IPS-NIHi11 (cell line): ENCODE measurements at regions not wholly inside any gene's neighbourhood (a gene's known extent, or its start where the extent isn't known, plus 50 kb on each side); places are given as distances from the start of the nearest gene placed in this dataset.
"Not testable (repeated sequence)": the region's sequence is repeated elsewhere in the genome, so short reads cannot be mapped to it uniquely, and the experiment has no call there.

Experiments
- DNase-seq: peaks from one replicate; pipeline ENCODE4 v3.0.0; 2012; ENCODE audit warnings: mixed read lengths, low spot score

GRCh38 chr1:209173796-209174195 lies 409.7 kb upstream of the CAMK1G start:
- not testable (repeated sequence) for DNase-seq

DNA sequence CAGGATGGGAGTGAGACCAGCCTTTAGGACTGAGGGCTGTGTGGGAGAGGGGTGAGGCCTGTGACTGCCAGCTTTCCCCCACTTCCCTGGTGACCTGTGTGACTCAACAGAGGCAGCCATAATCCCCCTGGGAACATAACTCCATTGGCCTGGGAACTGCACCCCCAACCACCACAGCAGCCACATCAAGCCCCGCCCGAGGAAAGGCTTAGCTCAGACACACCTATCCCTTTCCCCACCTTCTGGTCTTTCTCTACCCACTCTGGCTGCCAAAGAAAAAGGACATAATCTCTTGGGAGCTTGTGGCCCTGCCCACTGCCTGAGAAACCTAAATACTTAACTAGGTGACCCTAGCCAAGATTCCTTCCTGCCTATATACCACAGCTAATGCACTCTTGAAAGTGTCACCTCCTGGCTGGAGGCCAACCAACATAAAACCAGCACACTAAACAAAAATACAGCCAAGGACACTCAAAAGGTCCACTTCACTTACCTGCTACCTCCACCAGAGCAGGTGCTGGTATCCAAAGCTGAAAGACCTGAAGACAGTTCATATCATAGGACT lies 406.6 kb upstream of the CAMK1G start:
- DNase-seq, result no peak

GRCh38 chr1:209183195-209183594 lies 400.3 kb upstream of the CAMK1G start:
- DNase-seq, result no peak

DNA sequence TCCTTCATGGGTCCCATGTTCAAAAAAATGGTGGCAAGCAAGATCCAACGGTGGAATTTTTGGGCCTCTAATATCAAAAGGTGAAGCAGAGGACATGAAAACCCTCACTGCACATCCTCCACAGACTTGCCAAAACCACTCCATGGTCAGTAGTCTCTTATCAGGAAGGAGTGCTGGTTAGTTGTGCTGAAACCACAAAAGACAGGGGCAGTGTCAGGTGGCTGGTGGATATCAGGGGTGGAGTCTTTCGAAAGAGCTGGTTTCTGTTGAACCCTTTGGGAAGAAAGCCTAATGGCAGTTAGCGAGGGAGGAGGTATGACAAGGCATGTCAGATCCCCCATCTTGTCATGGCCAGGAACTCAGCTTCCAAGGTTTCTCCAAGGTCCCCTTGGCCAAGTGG lies 395.9 kb upstream of the CAMK1G start:
- DNase-seq, result no peak

DNA sequence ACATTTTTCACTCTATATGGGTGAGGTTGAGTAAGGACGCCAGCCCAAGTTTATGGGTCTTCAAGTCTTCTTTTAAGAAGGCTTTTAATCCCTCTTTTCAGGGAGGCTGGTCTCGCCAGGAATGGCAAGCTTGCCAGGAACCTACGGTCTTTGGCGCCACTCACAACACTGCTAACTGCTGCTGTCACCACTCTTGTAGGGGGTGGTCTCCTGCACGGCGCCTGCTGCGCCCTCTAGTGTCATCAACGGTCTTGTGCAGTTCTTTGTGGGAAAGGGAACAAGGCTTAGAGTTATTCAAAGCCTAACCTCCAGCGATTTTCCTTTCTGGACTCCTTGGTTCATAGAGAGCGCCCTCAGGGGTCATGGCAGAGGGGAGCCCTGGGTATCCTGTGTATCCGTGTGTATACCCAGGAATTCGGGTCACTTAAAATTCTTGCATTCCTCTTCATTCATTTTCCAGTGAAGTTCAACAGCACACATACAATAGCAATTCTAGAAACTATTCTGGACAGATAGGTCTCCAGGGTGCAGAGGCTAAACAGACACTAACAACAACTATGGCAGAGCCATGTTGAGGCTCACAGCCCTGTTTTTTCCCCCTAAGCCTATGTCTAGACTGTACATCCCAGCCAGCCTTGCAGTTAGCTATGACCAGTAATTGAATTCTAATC lies 392.8 kb upstream of the CAMK1G start:
- peak; percentile 71 for DNase-seq

DNA sequence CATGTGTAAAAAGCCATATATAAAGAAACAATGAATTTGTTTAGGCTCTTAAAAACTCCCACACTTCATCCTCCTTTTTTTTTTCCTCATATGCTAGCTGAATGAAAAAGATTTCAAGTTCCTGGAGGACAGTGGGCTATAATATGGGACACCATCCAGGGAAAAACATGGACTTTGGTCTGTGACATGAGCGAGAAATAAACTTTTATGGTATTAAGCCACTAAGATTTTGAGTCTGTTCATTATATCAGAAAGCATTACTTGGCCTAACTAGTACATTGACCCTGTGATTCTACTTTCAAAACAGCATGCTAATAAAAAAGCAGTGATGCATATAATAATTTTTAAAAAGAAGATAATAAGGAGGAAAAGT lies 392.3 kb upstream of the CAMK1G start:
- no peak for DNase-seq

- DNase-seq, result no peak
Measured at GRCh38 chr1:209196140-209196539, 387.4 kb upstream of the CAMK1G start.

- DNase-seq, result no peak
Measured at GRCh38 chr1:209198961-209199750, 384.4 kb upstream of the CAMK1G start.

GRCh38 chr1:209199822-209200221 lies 383.7 kb upstream of the CAMK1G start:
- peak; percentile 70 for DNase-seq

DNA sequence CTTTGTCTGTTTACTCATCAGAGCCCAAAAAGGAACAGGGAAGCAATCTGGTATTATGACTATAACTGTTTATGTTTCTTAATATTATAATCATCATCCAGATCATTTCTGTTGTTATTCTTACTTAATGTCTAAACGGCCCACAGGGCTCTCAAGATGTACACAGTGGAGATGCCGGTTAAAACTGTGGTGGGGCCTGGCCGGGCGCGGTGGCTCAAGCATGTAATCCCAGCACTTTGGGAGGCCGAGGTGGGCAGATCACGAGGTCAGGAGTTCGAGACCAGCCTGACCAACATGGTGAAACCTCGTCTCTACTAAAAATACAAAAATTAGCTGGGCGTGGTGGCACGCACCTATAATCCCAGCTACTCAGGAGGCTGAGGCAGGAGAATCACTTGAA lies 381.2 kb upstream of the CAMK1G start:
- not testable (repeated sequence) for DNase-seq

DNA sequence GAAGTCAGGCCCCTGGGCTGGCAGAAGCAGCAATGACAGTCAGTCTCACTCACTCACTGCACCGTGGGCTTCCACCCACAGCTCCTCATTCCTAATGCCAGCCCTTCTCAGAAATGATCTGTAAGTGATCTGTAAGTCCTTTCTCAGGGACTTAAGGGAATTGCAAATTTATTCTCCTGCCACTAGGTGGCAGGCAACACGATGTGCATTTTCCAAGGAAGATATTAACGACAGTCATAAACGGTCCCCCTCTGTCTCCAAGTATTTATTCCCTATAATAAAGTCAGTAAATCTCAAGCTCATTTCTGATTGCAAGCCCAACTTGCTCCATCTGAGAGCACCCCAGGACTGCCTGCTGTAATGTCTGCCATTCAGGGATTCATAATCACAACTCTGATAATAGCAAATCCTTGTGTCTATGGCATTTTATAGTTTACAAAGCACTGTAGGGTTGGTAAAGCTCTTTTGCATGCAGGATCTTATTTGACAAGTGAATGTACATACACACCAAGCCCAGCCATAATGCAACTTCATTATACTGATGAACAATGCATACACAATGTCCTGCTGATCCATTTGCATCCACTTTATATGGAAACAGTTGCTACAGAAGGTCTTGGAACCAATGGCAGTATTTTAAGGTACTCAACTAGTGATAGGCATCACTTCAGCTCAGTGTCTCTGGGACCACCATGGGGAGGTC lies 380.5 kb upstream of the CAMK1G start:
- DNase-seq, result peak; percentile 39

- no peak for DNase-seq
Measured at GRCh38 chr1:209203533-209203895, 380.0 kb upstream of the CAMK1G start.

- DNase-seq, result no peak
Measured at GRCh38 chr1:209205039-209205438, 378.5 kb upstream of the CAMK1G start.

DNA sequence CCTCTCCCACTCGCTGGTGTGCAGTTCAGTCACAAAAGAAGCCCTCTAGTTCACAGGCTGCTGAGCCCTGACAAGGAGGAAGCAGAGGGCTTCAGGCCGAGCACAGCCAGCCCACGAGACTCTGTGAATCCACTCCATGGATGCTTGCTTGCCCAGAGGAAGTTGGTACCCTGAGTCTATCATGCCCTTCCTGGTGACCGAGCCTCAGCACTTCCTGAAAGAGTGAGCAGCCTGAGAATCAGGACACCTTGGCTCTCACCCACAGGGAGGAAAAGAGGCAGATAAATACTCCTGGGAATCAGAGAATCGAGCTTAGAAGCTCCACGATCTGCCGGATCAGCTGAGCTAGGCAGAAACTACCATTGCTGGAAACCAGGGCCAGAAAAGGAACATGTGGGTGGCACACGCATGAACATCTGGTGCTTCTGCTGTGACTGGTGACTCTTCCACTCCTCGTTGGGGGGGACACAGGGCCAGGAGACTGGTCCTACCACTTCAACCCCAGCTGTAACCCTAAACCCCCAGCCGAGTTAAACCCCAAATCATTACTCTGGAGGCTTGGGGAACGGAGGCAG lies 376.3 kb upstream of the CAMK1G start:
- no peak for DNase-seq

- DNase-seq, result peak; percentile 79
Measured at GRCh38 chr1:209207701-209208286, 375.7 kb upstream of the CAMK1G start.

- no peak for DNase-seq
Measured at GRCh38 chr1:209208648-209209047, 374.9 kb upstream of the CAMK1G start.

- no peak for DNase-seq
Measured at GRCh38 chr1:209213989-209214388, 369.5 kb upstream of the CAMK1G start.

DNA sequence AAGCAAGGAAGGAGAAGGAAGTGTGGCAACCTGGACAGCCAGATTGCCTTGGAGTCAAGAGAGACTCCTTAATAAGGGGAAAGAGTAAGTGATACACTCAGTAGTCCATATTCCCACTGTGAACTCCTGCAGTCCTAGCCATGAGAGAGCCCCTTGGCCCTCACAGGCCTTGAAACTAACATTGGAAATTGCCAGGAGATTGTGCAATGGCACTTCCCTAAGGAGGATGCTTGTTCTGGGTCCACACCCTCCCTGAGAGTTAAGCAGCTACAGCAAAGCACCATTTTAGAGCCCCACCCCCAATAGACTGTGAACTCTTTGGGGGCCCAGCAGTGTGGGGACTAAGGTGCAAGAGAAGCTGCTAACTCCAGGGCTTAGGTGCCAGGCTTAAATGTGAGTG lies 367.7 kb upstream of the CAMK1G start:
- no peak for DNase-seq

DNA sequence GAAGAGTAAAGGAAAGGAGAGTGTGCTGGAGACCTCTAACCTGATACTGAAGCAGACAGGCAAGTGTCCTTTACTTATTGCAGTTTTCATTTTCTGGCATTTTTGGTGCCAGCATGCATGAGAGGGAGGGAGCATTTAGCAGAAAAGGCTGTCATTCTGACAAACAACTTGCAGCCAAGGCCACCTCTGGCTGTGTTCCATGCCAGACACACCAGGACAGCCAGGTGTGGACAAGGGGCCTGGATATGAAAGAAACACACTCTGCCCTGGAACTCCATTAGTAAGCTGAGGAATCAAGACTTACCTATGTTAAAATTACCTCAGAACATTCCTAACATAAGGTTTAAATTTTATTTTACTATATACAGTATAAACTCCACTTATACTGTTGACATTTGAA lies 365.4 kb upstream of the CAMK1G start:
- no peak for DNase-seq

GRCh38 chr1:209218981-209219380 lies 364.5 kb upstream of the CAMK1G start:
- no peak for DNase-seq

DNA sequence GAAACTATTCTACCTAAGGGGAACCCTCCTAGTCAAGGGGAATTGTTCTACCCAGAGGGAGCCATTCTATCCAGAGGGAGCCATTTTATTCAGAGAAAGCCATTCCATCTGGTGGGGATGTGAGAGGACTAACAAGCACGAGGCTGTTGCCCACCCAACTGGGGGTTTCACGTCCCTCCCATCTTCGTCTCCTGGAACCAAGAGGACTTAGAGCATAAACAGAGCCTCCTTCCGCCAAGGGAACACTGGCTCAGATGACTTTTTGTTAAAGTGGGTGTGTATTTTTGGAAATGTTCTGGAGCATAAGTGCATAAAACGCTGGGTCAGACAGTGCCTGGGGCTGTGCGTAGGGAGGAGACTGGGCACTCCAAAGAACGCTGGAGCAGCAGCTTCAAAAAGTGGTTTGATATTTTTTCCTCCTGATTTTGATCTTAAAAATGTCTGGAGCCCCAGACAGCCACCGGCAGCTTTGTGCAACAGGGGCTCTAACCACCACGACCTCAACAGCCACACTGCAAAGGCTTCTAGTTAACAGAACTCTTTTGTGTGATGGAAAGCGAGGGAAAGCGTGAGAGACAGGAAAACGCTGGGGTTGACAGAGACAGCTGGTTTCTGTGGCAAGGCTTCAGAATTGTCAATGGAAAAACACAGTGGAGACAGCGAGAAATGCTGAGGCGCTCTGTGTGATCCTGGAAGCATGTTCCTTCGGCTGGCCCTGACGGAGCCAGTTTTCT lies 363.6 kb upstream of the CAMK1G start:
- DNase-seq, result no peak
